ENCODE measurements at regions not wholly inside any gene's neighbourhood (a gene's known extent, or its start where the extent isn't known, plus 50 kb on each side); places are given as distances from the start of the nearest gene placed in this dataset.

- TF ChIP-seq POLR2A (IDR thresholded peaks at IDR 0.05) (no peak), CTCF (IDR thresholded peaks at IDR 0.05) (no peak)
- Histone ChIP-seq H3K4me1 (no peaks in the 10 kb centered on the region), H3K27me3 (no peaks in the 10 kb centered on the region), H3K27ac (no peak overlapping the region), H3K9me3 (no peaks in the 10 kb centered on the region), H3K36me3 (no peaks in the 10 kb centered on the region), H3K4me3 (replicated peaks in 1 of 3) (no peak overlapping the region)
- intact Hi-C loops (cut with DNase I), result no loop called here
- DNase-seq, result no peak
- 72 to 85% methylated on average over 3 to 8 of the region's 15 CpGs for WGBS, 2 donors
Observed at GRCh38 chr1:2908561-2908960, 107.1 kb upstream of the TTC34 start.

- no peak for DNase-seq
- 81 to 86% methylated on average over 13 to 14 of the region's 14 CpGs for WGBS, 2 donors
- no peaks in the 10 kb centered on the region for H3K27me3 ChIP-seq
Observed at GRCh38 chr1:2909797-2910196, 108.3 kb upstream of the TTC34 start.

GRCh38 chr1:2910211-2910610 lies 108.7 kb upstream of the TTC34 start:
- no peak for DNase-seq
- H3K9me3 ChIP-seq, result no peaks in the 10 kb centered on the region
- WGBS, 2 donors, result 86 to 94% methylated on average over 3 to 8 of the region's 11 CpGs
- TF ChIP-seq CTCF (IDR thresholded peaks at IDR 0.05), result no peak
- TF ChIP-seq POLR2A (IDR thresholded peaks at IDR 0.05), result no peak
- H3K4me3 ChIP-seq (replicated peaks in 1 of 3), result no peak overlapping the region
- H3K27me3 ChIP-seq, result no peaks in the 10 kb centered on the region
- no peaks in the 10 kb centered on the region for H3K36me3 ChIP-seq
- H3K27ac ChIP-seq, result no peak overlapping the region
- intact Hi-C loops (cut with DNase I), result no loop called here
- no peaks in the 10 kb centered on the region for H3K4me1 ChIP-seq

More at GRCh38 chr1:2909797-2910196, 108.3 kb upstream of the TTC34 start:
- Histone ChIP-seq H3K36me3 (no peaks in the 10 kb centered on the region), H3K4me3 (replicated peaks in 1 of 3) (no peak overlapping the region), H3K27ac (no peak overlapping the region), H3K4me1 (no peaks in the 10 kb centered on the region), H3K9me3 (no peaks in the 10 kb centered on the region)
- TF ChIP-seq CTCF (IDR thresholded peaks at IDR 0.05), result no peak
- TF ChIP-seq POLR2A (IDR thresholded peaks at IDR 0.05), result no peak
- intact Hi-C loops (cut with DNase I), result no loop called here

- H3K9me3 ChIP-seq, result no peaks in the 10 kb centered on the region
- no peaks in the 10 kb centered on the region for H3K36me3 ChIP-seq
- H3K27me3 ChIP-seq, result no peaks in the 10 kb centered on the region
- DNase-seq, result no peak
- intact Hi-C loops (cut with DNase I), result no loop called here
- WGBS, 2 donors, result 91 to 93% methylated on average over 30 to 31 of the region's 31 CpGs
- TF ChIP-seq CTCF (IDR thresholded peaks at IDR 0.05), result no peak
- no peak for TF ChIP-seq POLR2A (IDR thresholded peaks at IDR 0.05)
- H3K4me3 ChIP-seq (replicated peaks in 1 of 3), result no peak overlapping the region
- H3K4me1 ChIP-seq, result no peaks in the 10 kb centered on the region
- no peak overlapping the region for H3K27ac ChIP-seq
Observed at GRCh38 chr1:2911421-2912178, 109.7 kb upstream of the ACTRT2 start.

- TF ChIP-seq POLR2A (IDR thresholded peaks at IDR 0.05) (no peak), CTCF (IDR thresholded peaks at IDR 0.05) (no peak)
- WGBS, 2 donors, result 89 to 92% methylated on average over 7 to 16 of the region's 16 CpGs
- Histone ChIP-seq H3K36me3 (no peaks in the 10 kb centered on the region), H3K4me1 (no peaks in the 10 kb centered on the region), H3K4me3 (replicated peaks in 1 of 3) (no peak overlapping the region), H3K9me3 (no peaks in the 10 kb centered on the region), H3K27ac (no peak overlapping the region), H3K27me3 (no peaks in the 10 kb centered on the region)
- DNase-seq, result no peak
- intact Hi-C loops (cut with DNase I), result no loop called here
Observed at GRCh38 chr1:2912424-2913061, 108.7 kb upstream of the ACTRT2 start.
